PFSK-1 (cell line): ENCODE measurements at regions not wholly inside any gene's neighbourhood (a gene's known extent, or its start where the extent isn't known, plus 50 kb on each side); places are given as distances from the start of the nearest gene placed in this dataset.

ENCODE experiments used
- POLR2AphosphoS5 ChIP-seq: IDR thresholded peaks from 2 replicates; pipeline ENCODE4 v1.6.1; 2012; ENCODE audit warnings: low read depth, mild to moderate bottlenecking, control low read depth, low read length, moderate library complexity
- SIN3A ChIP-seq: IDR thresholded peaks from 2 replicates; pipeline ENCODE4 v1.6.1; 2012; ENCODE audit warnings: mild to moderate bottlenecking, low read length, moderate library complexity, borderline replicate concordance; ENCODE audit not compliant: insufficient read depth

- TF ChIP-seq POLR2AphosphoS5 = no peak
- no peak for TF ChIP-seq SIN3A
These were observed 363.9 kb upstream of the CDH5 start for GRCh38 chr16:66002601-66003000.
